A673 (cell line): ENCODE measurements at regions not wholly inside any gene's neighbourhood (a gene's known extent, or its start where the extent isn't known, plus 50 kb on each side); places are given as distances from the start of the nearest gene placed in this dataset.
A peak's percentile ranks its signal among the peaks of the same experiment; 100 is the strongest.

Source experiments
- BruUV-seq: library from RNA; stranded (reverse); fragments of 400-500 nt; replicated peaks from 2 replicates; lab custom pipeline; 2021; lab: Mats Ljungman, UMichigan
- CTCF ChIA-PET: fragments of 300-600 bp; sonication (Branson Sonifier 250); formaldehyde crosslinking; loops from one replicate; lab custom pipeline; 2022; ENCODE audit warnings: antibody characterized with exemption; lab: Charles Lee
- POLR2A ChIA-PET: fragments of 300-600 bp; sonication (Branson Sonifier 250); formaldehyde crosslinking; loops from one replicate; lab custom pipeline; 2022; ENCODE audit warnings: antibody characterized with exemption; ENCODE audit not compliant: low non-redundant PET; lab: Charles Lee
- DNase-seq: peaks from one replicate; pipeline ENCODE4 v3.0.0-alpha.2; 2015; ENCODE audit warnings: low spot score
- H3K27ac ChIP-seq: fragments of 200-600 bp; sonication (generic); 2 replicates; pipeline ENCODE4 v1.5.1; 2016; ENCODE audit warnings: mixed run types, low read depth, mild to moderate bottlenecking, mixed read lengths, antibody characterized with exemption, low read length; ENCODE audit not compliant: poor library complexity, severe bottlenecking
- H3K27me3 ChIP-seq: fragments of 200-600 bp; sonication (generic); replicated peaks from 2 replicates; pipeline ENCODE4 v1.6.1; 2017; ENCODE audit warnings: mixed run types, low read depth, mild to moderate bottlenecking, mixed read lengths, antibody characterized with exemption, low read length; ENCODE audit not compliant: insufficient read depth, poor library complexity
- H3K36me3 ChIP-seq: fragments of 200-600 bp; sonication (generic); 2 replicates; pipeline ENCODE4 v1.6.1; 2016; ENCODE audit warnings: mixed run types, mild to moderate bottlenecking, mixed read lengths, antibody characterized with exemption, low read length; ENCODE audit not compliant: insufficient read depth, poor library complexity, severe bottlenecking
- H3K4me1 ChIP-seq: fragments of 200-600 bp; sonication (generic); 2 replicates; pipeline ENCODE4 v1.6.1; 2017; ENCODE audit warnings: mixed run types, mild to moderate bottlenecking, mixed read lengths, antibody characterized with exemption, low read length; ENCODE audit not compliant: insufficient read depth, poor library complexity, severe bottlenecking
- H3K4me3 ChIP-seq: fragments of 200-600 bp; sonication (generic); 2 replicates; pipeline ENCODE4 v1.5.1; 2016; ENCODE audit warnings: low read depth, mixed run types, mild to moderate bottlenecking, mixed read lengths, low read length; ENCODE audit not compliant: poor library complexity, severe bottlenecking
- H3K9me3 ChIP-seq: fragments of 200-600 bp; sonication (generic); 2 replicates; pipeline ENCODE4 v1.6.1; 2016; ENCODE audit warnings: mixed run types, low read depth, mild to moderate bottlenecking, mixed read lengths, antibody characterized with exemption, low read length; ENCODE audit not compliant: poor library complexity, severe bottlenecking
- CTCF ChIP-seq: fragments of 300-800, 200-600 bp; sonication (generic); conservative IDR thresholded peaks from 2 replicates; pipeline ENCODE4 v1.5.1; 2017; ENCODE audit warnings: low read depth, mild to moderate bottlenecking, antibody characterized with exemption, low read length, moderate library complexity, mixed read lengths
- EZH2 ChIP-seq: fragments of 200-600 bp; sonication (generic); IDR thresholded peaks from 2 replicates; pipeline ENCODE4 v1.6.1; 2017; ENCODE audit warnings: borderline replicate concordance, low read depth, mild to moderate bottlenecking, mixed read lengths, antibody characterized with exemption, low read length; ENCODE audit not compliant: poor library complexity, severe bottlenecking
- intact Hi-C: fragments of 100-400 bp; cut with micrococcal nuclease; formaldehyde crosslinking; loops from one replicate; pipeline ENCODE4 v1.10.0; 2022; ENCODE audit not compliant: unreplicated experiment

GRCh38 chr12:118714051-118714460 is 267.3 kb upstream of the SRRM4 start:
- intact Hi-C loops, result loop anchor here (10.0 kb wide), 1 partner anchor 831 kb away; no protein-coding TSS in a partner anchor
- BruUV-seq, result no TSS peak

GRCh38 chr12:118714500-118714899 is 266.8 kb upstream of the SRRM4 start:
- ChIA-PET POLR2A (no interaction called here), CTCF (no interaction called here)
- H3K27me3 ChIP-seq, result peaks cover 16% of the 10 kb centered on the region
- H3K4me3 ChIP-seq, result no peak overlapping the region
- no TSS peak for BruUV-seq
- intact Hi-C loops, result loop anchor here (10.0 kb wide), 1 partner anchor 830 kb away; no protein-coding TSS in a partner anchor
- no peaks in the 10 kb centered on the region for H3K9me3 ChIP-seq
- H3K27ac ChIP-seq, result no peak overlapping the region
- no peaks in the 10 kb centered on the region for H3K36me3 ChIP-seq
- TF ChIP-seq EZH2, result no peak
- no peak for TF ChIP-seq CTCF
- no peak for DNase-seq
- H3K4me1 ChIP-seq, result no peaks in the 10 kb centered on the region

More at GRCh38 chr12:118714051-118714460, 267.3 kb upstream of the SRRM4 start:
- no peak for TF ChIP-seq EZH2
- peak; percentile 76 for TF ChIP-seq CTCF
- H3K27ac ChIP-seq, result no peak overlapping the region
- H3K4me3 ChIP-seq, result no peak overlapping the region
- POLR2A ChIA-PET, result no interaction called here
- no peaks in the 10 kb centered on the region for H3K36me3 ChIP-seq
- no peaks in the 10 kb centered on the region for H3K9me3 ChIP-seq
- CTCF ChIA-PET, result no interaction called here
- H3K4me1 ChIP-seq, result no peaks in the 10 kb centered on the region
- peaks cover 14% of the 10 kb centered on the region for H3K27me3 ChIP-seq
- peak; percentile 66 for DNase-seq

GRCh38 chr12:118715647-118716046 is 265.7 kb upstream of the SRRM4 start:
- ChIA-PET POLR2A (no interaction called here), CTCF (no interaction called here)
- no peaks in the 10 kb centered on the region for H3K9me3 ChIP-seq
- no peaks in the 10 kb centered on the region for H3K4me1 ChIP-seq
- H3K36me3 ChIP-seq, result no peaks in the 10 kb centered on the region
- no peak overlapping the region for H3K27ac ChIP-seq
- no peak overlapping the region for H3K4me3 ChIP-seq
- peaks cover 16% of the 10 kb centered on the region for H3K27me3 ChIP-seq
- TF ChIP-seq EZH2, result no peak
- TF ChIP-seq CTCF, result no peak
- DNase-seq, result no peak
- intact Hi-C loops, result loop anchor here (10.0 kb wide), 1 partner anchor 829 kb away; no protein-coding TSS in a partner anchor
- BruUV-seq, result no TSS peak
